ENCODE measurements at regions not wholly inside any gene's neighbourhood (a gene's known extent, or its start where the extent isn't known, plus 50 kb on each side); places are given as distances from the start of the nearest gene placed in this dataset.

DNA sequence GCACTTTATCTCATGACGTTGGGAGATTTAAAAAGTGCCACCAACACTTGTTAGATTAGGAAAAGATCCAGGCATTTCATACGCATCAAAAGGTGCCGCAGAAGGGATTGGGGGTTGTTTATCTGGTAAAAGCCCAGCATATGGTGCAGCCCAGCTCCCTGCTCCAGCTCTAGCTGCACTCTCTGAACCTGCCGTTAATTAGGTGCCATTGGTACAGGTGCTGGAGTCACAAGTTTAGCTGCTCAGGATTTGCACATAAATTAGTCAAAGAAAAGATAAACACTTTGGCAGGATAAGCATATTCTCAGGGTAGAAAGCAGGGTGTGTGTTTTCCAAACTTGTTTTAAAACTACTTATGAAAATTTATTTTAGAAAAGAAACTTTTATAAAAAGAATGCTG lies 932.6 kb upstream of the TMEM132C start:
- TF ChIP-seq, protein P1, sequence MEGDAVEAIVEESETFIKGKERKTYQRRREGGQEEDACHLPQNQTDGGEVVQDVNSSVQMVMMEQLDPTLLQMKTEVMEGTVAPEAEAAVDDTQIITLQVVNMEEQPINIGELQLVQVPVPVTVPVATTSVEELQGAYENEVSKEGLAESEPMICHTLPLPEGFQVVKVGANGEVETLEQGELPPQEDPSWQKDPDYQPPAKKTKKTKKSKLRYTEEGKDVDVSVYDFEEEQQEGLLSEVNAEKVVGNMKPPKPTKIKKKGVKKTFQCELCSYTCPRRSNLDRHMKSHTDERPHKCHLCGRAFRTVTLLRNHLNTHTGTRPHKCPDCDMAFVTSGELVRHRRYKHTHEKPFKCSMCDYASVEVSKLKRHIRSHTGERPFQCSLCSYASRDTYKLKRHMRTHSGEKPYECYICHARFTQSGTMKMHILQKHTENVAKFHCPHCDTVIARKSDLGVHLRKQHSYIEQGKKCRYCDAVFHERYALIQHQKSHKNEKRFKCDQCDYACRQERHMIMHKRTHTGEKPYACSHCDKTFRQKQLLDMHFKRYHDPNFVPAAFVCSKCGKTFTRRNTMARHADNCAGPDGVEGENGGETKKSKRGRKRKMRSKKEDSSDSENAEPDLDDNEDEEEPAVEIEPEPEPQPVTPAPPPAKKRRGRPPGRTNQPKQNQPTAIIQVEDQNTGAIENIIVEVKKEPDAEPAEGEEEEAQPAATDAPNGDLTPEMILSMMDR (conservative IDR thresholded peaks at IDR 0.05; ENCODE audit: low read depth in 2 of 2) = no peak
- TF ChIP-seq EZH2 (IDR thresholded peaks at IDR 0.05; ENCODE audit: low read depth, unreplicated experiment) = no peak
- no peak for TF ChIP-seq POLR2AphosphoS5 (IDR thresholded peaks at IDR 0.05; ENCODE audit: low read depth)
- TF ChIP-seq, protein P2, sequence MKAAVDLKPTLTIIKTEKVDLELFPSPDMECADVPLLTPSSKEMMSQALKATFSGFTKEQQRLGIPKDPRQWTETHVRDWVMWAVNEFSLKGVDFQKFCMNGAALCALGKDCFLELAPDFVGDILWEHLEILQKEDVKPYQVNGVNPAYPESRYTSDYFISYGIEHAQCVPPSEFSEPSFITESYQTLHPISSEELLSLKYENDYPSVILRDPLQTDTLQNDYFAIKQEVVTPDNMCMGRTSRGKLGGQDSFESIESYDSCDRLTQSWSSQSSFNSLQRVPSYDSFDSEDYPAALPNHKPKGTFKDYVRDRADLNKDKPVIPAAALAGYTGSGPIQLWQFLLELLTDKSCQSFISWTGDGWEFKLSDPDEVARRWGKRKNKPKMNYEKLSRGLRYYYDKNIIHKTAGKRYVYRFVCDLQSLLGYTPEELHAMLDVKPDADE (IDR thresholded peaks at IDR 0.05) = no peak
